ENCODE measurements at regions not wholly inside any gene's neighbourhood (a gene's known extent, or its start where the extent isn't known, plus 50 kb on each side); places are given as distances from the start of the nearest gene placed in this dataset.
"Not testable (repeated sequence)": the region's sequence is repeated elsewhere in the genome, so short reads cannot be mapped to it uniquely, and the experiment has no call there.

DNA sequence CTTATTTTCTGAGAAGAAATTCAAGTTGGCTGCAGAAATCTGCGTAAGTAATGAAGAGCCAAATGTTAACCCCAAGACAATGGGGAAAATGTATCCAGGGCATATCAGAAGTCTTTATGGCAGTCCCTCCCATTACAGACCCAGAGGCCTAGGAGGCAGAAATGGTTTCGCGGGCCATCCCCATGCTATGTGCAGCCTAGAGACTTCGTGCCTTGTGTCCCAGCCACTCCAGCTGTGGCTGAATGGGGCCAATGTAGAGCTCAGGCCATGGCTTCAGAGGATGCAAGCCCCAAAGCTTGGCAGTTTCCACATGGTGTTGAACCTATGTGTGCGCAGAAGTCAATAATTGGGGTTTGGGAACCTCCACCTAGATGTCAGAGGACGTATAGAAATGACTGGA lies 131.9 kb downstream of the GPR37 start:
- no peak for DNase-seq

DNA sequence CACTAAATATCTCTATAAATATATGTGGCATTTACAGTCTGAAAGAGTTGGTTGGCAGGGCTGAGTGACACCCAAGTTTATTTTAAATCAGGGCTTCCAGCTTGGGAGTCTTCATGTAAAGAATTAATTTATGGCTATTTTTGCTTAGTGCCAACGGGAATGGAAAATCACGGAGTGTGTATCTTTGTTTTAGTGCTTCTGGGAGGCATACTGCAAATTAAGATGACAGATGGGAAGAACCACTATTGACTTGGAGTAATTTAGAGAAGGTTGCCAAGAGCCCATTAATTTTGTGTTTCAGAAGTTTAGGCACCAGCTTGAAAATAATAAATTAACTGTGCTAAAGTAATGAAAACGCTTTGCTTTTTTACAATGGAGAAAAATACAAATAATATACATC lies 135.2 kb downstream of the GPR37 start:
- DNase-seq = no peak

DNA sequence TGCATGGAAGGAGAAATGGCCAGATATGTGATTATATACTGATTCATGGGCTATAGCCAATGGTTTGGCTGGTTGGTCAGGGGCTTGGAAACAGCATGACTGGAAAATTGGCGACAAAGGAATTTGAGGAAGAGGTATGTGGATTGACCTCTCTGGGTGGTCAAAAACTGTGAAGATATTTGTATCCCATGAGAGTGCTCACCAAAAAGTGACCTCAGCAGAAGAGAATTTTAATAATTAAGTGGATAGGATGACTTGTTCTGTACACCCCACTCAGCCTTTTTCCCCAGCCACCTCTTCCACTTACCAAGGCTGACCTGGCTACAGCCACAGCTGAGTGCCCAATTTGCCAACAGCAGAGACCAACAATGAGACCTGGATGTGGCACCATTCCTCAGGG lies 146.7 kb downstream of the GPR37 start:
- DNase-seq = no peak

DNA sequence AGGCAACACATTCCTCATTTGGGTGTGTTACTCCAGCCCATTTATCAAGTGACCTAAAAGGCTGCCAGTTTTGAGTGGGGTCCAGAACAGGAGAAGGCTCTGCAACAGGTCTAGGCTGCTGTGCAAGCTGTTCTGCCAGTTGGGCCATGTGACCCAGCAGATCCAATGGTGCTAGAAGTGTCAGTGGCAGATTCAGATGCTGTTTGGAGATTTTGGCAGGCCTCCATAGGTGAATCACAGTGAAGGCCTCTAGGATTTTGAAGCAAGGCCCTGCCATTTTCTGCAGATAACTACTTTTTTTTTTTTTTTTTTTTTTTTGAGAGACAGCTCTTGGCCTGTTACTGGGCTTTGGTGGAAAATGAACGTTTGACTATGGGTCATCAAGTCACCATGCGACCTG lies 147.5 kb downstream of the GPR37 start:
- not testable (repeated sequence) for DNase-seq

DNA sequence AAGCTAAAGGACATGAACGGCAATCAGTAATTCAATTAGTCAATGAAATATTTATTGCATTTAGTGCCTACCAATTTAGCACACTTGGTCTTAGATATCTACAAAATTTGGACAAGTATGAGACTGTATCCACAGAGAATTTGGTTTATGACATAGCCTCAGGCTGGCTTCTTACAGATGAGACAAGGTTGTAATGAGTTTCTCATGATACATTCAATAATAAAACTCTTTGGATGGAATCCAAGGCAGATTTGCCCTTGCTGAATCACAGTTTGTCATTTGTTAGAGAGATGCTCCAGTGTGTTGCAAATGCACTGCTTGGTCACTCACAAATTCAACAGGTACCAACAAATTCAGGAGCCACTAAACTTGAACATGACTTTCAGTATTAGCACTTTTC lies 162.5 kb downstream of the GPR37 start:
- DNase-seq = no peak

DNA sequence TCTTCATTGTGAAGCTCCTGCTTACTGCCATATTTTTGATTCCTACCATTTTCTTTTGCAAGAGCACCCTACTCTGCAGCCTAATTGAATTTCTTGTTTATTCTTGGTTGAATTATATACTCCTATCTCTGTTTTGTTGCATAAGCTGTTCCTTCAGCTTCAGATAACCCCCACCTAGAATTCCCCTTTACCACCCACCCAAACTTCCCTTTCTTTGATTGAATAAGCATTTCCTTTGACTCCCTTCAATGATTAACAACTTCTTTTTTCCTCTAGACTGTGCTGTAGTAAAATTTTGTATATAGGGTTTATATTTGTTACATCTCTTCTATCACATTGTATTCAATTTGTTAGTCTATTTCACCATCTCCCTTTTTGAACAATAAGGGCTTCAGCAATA lies 168.1 kb downstream of the GPR37 start:
- DNase-seq = no peak

DNA sequence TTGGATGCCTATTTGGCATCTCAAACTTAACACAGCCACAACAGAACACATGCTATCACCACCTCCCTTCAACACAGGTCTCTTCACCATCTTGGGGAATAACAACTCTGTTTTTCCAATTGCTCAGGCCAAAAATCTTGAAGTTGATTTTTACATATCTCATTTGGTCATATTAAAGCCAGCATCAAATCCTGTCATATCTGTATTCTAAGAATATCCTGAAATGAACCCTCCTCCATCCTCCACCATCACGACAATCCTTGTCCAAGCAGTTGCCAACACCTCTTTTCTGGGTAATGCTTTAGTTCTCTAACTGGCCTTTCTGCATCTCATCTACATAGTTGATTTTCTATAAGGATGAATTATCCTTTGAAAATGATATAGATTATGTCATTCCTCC lies 168.7 kb downstream of the GPR37 start:
- DNase-seq = no peak

DNA sequence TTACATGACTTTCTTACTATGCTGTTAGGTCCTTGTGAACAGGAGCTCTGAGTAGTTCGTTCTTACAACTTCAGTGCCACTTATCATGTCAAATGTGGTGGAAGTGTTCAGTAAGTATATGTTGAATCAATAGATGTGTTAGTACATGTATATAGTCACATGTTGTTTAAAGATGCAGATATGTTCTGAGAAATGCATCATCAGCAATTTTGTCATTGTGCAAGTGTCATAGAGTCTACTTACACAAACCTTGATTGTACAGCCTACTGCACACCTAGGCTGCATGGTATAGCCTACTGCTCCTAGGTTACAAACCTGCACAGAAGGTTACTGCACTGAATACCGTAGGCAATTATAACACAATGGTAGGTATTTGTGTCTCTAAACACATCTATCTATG lies 174.8 kb downstream of the GPR37 start:
- DNase-seq = no peak

DNA sequence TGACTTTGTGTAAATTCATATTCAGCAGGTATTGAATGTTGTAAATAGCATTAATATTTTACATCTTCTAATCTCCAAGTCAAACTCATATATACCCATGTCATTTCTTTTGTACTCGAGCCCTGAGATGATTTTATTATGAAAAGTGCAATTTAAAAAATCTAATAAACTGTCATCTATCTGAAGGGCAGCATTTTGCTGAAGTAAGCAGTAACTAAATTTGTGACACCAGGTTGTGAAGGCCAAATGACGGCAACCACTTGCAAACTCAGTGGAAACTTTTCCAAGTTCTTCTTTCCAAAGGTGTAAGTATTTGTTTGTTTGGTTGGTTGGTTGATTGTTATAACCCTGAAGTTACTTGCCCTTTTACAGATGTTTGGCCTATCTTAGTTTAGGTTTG lies 188.3 kb downstream of the GPR37 start:
- no peak for DNase-seq

DNA sequence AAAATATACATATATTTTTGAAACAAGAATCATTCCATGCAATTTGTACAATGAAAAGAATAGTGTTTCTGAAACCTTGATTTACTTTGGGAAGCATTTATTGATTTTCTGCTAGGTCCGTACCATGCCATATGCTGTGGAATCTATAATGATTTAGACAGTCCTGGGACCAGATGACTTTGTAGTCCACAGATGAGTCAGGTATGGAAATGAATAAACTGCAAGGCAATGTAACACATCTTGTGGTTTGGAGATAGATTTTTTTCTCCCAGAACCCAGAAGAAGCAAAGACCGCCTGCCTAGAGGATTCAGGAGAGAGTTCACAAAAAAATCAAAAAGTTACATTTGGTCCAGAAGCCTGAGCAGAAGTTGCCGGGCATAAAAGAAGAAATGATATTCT lies 190.4 kb downstream of the GPR37 start:
- DNase-seq = no peak

DNA sequence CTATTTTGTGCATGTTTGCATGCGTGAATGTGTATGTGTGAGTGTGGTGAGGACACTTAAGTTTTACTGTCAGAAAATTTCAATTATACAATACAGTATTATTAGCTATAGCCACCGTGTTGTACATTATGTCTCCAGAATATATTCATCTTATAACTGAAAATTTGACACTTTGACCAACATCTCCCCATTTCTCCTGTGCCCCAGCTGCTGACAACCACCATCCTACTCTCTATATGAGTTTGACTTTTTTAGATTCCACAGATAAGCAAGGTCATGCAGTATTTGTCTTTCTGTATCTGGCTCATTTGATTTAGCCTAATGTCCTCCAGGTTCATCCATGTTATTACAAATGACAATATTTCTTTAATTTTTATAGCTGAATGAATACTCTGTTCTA lies 195.0 kb downstream of the GPR37 start:
- no peak for DNase-seq

DNA sequence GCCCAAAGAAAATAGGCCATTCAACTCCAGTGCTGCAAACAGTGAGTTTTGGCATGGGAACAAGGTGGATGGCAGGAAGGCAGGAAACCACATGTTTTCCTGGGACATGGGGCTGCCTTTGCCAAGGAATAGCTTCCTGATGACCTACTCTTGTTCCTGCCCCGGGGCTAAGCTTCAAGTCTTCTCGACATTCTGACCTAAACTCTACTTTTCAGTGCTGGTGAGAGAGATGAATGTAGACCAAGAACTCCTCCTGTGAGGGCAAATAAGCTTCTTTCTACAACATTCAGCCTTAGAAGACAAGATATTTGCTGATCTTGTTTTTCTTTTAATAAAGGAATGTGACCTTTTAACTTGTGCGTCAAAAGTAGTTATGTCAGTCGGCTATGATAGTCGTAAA lies 199.0 kb downstream of the GPR37 start:
- no peak for DNase-seq

DNA sequence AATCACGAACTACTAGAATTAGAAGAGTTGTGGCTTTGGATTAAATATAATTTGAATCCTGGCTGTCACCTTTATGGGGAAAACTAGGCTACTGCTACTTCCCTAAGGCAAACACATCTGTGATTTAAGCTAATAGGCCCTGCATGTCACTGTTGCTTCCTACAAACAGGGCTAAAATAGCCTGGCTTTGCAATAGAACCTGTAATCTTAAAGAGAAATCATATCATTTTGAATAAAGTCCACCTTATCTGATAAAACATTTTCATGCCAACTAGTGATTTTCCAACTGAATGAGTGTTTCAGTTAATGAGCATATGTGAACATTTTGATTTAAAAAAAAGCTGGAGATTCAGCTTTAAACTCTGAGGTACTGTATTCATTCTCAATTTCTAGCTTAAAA lies 208.0 kb downstream of the GPR37 start:
- DNase-seq = no peak

DNA sequence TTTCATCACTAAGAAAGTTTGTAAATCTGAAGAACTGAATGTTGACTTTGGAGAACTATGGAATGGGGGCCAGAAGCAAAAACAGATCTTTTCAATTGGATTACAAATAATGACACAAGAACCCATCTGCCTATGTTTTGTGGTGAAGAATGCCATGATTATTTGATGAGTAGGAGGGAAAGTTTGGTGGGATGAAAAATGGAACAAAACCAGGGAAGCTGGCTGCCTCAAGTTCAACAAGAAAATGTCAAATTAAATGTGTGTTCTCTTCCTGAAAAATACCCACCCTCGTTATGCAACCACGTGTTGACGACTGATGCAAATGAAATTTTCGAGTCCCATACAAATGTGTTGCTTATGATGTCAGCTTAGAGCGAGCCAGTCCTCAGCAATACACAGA lies 208.5 kb downstream of the GPR37 start:
- DNase-seq = no peak

DNA sequence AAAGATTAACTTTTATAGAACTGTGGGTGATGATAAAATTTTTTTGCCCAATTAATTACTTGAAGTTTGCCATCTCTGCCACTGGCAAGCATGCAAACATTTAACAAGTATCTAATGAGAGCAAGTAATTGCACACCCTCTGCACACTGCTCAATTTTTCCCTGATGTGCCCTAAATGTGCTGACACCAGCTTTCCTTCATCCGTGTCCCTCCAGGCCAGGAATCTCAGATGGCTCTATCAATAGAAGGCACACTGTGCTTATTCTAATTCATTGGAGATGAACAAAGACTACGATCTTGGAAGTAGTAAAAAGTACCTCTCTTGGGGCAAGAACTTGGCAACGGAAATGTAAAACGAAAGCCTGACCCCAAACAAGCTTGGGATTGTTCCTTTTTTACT lies 212.1 kb downstream of the GPR37 start:
- no peak for DNase-seq

DNA sequence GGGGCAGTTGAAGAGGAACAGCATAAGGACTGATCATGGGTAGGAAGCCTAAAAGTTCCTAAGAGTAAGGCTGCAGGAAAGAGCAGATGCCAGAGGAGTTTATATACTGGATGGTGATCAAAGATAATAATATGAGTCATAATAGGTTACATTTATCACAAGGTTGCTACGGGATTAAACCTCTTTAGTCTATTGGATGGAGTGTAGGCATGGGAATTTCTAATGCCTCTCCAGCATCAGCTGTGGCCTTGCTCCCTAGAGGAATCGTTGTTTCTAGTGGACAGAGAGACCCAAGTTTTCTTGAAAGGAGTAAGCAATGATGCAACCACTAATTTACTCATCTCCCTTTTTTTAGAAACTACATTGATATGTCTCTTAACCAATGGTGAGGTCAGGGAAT lies 213.4 kb downstream of the GPR37 start:
- no peak for DNase-seq

DNA sequence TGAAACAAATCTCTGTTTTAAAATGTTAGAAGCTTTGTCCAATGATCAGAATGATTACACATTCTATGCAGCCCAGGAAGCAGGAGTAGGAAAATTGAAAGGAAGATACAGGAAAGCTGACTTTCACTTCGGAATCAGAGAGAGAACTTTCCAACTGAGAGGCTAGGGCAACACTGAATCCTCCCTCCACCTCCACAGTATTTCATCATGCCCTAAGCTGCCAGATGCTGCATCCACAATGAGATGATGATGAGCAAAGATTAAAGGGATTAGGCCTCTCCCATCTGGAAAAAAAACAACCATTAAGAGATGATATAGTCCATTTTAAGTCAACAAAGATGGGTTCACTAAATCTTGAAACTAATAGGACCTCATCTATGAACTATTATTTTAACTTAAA lies 215.6 kb downstream of the GPR37 start:
- DNase-seq = no peak

DNA sequence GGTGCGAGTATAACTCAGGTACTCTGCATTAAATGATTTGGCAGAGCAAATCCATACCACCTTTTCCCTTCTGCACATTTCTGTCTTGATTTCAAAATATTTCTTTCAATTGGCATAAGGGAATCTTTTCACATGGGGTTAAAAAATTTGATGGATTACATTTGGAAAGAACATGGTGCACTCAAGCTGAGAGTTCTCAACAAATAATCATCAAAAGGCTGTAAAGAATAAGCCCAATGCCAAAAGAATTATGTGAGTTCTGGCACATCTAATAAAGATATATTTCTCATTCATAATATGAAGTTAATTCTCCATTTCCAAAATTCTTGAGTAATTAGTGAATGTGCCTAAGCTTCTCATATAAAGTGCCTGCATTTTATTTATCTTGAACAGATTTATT lies 223.1 kb downstream of the GPR37 start:
- no peak for DNase-seq

DNA sequence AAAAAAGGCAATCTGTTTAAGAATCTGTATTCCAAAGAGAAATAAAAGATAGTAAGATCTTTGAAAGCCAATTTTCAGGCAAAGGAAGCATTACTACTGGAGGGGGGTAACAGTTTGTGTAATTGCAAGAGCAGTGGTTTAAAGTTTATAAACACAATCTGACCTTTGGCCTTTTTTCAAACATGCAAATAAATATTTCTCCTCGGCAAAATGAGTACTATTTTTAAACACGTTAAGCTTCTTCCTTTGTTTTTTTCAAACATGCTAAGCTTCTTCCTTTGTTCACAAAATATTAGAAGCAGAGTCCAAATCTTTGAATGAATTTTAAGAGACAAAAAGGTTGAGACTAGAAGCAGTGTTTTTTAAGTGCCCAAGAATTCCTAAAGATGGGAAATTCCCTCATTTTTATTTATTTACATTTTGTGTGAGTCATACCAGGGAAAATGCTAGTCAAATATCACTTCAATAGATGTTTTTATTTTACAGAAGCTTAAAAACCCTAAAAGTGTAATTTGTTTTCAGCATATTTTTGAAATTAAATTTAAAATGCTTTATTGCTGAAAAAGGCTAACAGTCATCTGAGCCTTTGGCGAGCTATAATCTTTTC lies 229.3 kb downstream of the GPR37 start:
- no peak for DNase-seq

DNA sequence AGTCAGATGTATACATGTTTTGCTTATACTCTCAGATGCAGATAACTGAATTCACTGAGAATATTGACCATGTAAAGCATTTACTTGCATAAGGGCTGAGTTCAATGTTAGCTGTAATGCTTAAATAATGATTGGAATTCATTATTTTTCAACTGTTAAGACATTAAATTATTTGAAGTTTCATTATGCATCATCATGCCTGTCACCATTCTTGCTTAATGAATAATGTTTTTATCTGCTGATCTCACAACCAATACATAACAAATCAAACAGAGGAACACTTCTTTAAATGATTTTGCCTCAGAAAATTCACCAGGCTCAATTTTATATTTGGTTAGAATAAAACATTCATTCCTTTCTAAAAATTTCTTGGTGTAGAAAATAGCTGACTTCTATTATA lies 233.4 kb downstream of the GPR37 start:
- DNase-seq = no peak

DNA sequence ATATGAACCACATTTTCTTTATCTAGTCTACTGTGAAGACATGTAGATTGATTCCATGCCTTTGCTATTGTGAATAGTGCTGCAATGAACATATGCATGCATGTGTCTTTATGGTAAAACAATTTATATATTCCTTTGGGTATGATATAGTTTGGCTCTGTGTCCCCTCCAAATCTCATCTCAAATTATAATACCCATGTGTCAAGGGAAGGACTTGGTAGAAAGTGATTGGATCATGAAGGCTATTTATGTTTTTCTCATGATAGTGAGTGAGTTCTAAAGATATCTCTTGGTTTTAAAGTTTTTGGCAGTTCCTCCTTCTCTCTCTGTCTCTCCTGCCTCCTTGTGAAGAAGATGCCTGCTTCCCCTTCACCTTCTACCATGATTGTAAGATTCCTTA lies 248.7 kb downstream of the GPR37 start:
- no peak for DNase-seq

DNA sequence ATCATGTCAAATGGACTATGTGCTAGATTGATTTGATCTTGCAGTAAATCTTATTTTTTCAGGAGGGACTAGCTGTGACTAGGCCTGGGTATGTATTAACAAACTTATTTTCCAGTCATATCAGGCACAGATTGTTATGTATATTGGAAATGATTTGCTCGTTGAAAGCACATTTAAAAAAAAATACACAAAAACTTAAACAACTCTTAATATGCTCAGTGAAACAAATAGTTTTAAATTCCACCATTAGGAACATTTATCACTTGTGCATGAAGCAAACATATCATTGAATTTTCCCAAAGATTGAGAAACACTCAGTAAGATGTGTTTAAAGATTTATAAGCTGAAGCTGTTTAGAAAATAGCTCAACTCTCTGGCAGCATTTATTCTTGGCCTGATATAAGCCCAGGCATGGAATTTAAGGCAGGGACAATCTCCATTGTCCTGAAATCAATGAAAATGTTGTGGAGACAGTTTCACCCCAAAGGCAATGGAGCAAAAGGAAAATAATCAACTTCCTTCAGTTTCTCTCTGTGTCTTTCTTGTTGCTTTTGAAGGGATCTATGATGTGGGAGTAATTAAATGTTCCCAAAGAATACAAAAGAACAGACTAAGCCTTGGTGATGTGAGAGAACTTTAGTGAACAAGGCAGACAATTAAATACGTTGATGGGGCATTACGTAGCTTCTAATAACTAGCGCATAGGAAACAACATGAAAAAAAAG lies 250.3 kb downstream of the GPR37 start:
- DNase-seq = no peak

DNA sequence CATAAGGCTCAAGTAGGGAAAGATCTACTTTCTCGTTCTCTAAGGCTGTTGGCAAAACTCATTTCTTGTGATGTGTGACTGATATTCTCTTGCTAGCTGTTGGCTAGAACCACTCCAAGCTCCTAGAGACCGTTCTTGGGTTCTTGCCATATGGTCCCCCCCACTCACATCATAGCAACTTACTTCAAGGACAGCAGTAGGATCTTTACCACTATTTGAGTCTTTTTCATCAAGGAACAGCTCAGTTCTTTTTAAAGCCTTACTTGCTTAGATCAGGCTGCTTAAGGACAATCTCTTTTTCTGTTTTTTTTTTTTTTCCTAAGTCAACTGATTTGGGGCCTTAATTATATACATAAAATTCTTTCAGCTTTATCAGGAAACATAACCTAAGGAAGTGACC lies 251.1 kb downstream of the GPR37 start:
- no peak for DNase-seq

DNA sequence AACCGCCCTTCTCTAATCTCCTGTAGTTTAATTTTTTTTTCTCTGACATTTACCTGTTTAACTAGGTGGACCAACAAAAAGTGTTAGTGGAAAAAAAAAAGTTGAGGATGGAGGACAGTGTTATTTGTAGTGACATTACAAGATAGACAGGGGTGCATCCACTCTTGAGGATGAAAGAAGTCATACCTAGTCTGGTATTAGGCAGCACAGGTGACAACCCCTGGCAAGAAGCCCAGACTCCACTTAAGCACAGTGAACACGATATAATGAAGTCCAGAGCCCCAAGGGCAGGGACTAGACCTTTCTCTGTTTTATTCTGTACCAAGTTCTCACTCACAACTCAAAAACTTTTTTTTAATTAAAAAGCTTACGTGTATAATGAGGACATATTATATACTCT lies 268.4 kb downstream of the GPR37 start:
- no peak for DNase-seq

DNA sequence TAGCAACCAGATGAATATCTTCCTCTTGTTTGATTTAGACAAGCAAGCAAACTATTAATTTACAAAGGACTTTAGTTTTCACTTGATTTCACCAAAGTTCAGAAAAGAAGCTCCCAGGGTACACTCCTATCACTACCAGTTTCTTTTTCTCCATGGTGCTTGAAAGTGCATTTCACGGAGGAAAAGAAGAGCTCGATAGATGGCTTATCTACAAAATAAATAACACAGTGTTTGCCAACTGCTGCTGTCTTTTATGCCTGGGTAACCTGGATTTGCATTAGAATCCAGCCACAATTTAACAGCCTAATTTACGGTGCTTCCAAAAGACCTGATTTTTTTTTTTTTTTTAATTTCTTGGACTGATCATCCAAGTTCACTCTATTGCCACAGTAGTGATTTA lies 275.7 kb downstream of the GPR37 start:
- no peak for DNase-seq
